ENCODE measurements at regions not wholly inside any gene's neighbourhood (a gene's known extent, or its start where the extent isn't known, plus 50 kb on each side); places are given as distances from the start of the nearest gene placed in this dataset.
"Not testable (repeated sequence)": the region's sequence is repeated elsewhere in the genome, so short reads cannot be mapped to it uniquely, and the experiment has no call there.

- not testable (repeated sequence) for H3K4me1 ChIP-seq (ENCODE audit: insufficient read depth, low read length); H3K79me2 ChIP-seq (ENCODE audit: insufficient read depth, low read length); H3K9ac ChIP-seq (ENCODE audit: low read depth, low read length); H2AFZ ChIP-seq (ENCODE audit: low read depth, low read length); H3K4me3 ChIP-seq (ENCODE audit: low read depth in 1 of 2, low read length in 2 of 2); H3K36me3 ChIP-seq (ENCODE audit: insufficient read depth, low read length); H3K9me3 ChIP-seq (ENCODE audit: insufficient read depth, low read length, severe bottlenecking); DNase-seq; H3K27me3 ChIP-seq (ENCODE audit: insufficient read depth, low read length, poor library complexity); H3K4me2 ChIP-seq (ENCODE audit: insufficient read depth, low read length); H3K27ac ChIP-seq (ENCODE audit: low read length); H4K20me1 ChIP-seq (ENCODE audit: insufficient read depth, low read length)
- ATAC-seq (ENCODE audit: insufficient read depth, low read depth), result peak; percentile 45; the same call in 2 of the 3 replicates
These were observed 102.8 kb downstream of the POTEB start for GRCh38 chr15:21774760-21775159.

GRCh38 chr15:21766524-21766923 is 111.0 kb downstream of the POTEB start:
- not testable (repeated sequence) for H3K27ac ChIP-seq (ENCODE audit: low read length); H4K20me1 ChIP-seq (ENCODE audit: insufficient read depth, low read length); DNase-seq; H2AFZ ChIP-seq (ENCODE audit: low read depth, low read length); H3K9ac ChIP-seq (ENCODE audit: low read depth, low read length); H3K36me3 ChIP-seq (ENCODE audit: insufficient read depth, low read length); H3K4me2 ChIP-seq (ENCODE audit: insufficient read depth, low read length); H3K79me2 ChIP-seq (ENCODE audit: insufficient read depth, low read length); H3K4me3 ChIP-seq (ENCODE audit: low read depth in 1 of 2, low read length in 2 of 2); H3K4me1 ChIP-seq (ENCODE audit: insufficient read depth, low read length); H3K27me3 ChIP-seq (ENCODE audit: insufficient read depth, low read length, poor library complexity); H3K9me3 ChIP-seq (ENCODE audit: insufficient read depth, low read length, severe bottlenecking); ATAC-seq (ENCODE audit: insufficient read depth, low read depth)

- not testable (repeated sequence) for H3K27ac ChIP-seq (ENCODE audit: low read length); DNase-seq; H2AFZ ChIP-seq (ENCODE audit: low read depth, low read length); H3K4me2 ChIP-seq (ENCODE audit: insufficient read depth, low read length); H3K9ac ChIP-seq (ENCODE audit: low read depth, low read length); H3K4me1 ChIP-seq (ENCODE audit: insufficient read depth, low read length); H3K36me3 ChIP-seq (ENCODE audit: insufficient read depth, low read length); H3K79me2 ChIP-seq (ENCODE audit: insufficient read depth, low read length); H4K20me1 ChIP-seq (ENCODE audit: insufficient read depth, low read length); ATAC-seq (ENCODE audit: insufficient read depth, low read depth); H3K27me3 ChIP-seq (ENCODE audit: insufficient read depth, low read length, poor library complexity); H3K9me3 ChIP-seq (ENCODE audit: insufficient read depth, low read length, severe bottlenecking); H3K4me3 ChIP-seq (ENCODE audit: low read depth in 1 of 2, low read length in 2 of 2)
These were observed 113.8 kb downstream of the POTEB start for GRCh38 chr15:21763756-21764155.

- H4K20me1 ChIP-seq (ENCODE audit: insufficient read depth, low read length); H3K27ac ChIP-seq (ENCODE audit: low read length); H3K9ac ChIP-seq (ENCODE audit: low read depth, low read length); H3K27me3 ChIP-seq (ENCODE audit: insufficient read depth, low read length, poor library complexity); H3K4me3 ChIP-seq (ENCODE audit: low read depth in 1 of 2, low read length in 2 of 2); H3K4me1 ChIP-seq (ENCODE audit: insufficient read depth, low read length); H3K4me2 ChIP-seq (ENCODE audit: insufficient read depth, low read length); DNase-seq; H3K36me3 ChIP-seq (ENCODE audit: insufficient read depth, low read length); H2AFZ ChIP-seq (ENCODE audit: low read depth, low read length); H3K9me3 ChIP-seq (ENCODE audit: insufficient read depth, low read length, severe bottlenecking); H3K79me2 ChIP-seq (ENCODE audit: insufficient read depth, low read length): not testable (repeated sequence)
- ATAC-seq (ENCODE audit: insufficient read depth, low read depth), result peak; percentile 96
These were observed 117.1 kb downstream of the POTEB start for GRCh38 chr15:21760250-21761023.

GRCh38 chr15:21759401-21760165 is 118.0 kb downstream of the POTEB start:
- not testable (repeated sequence) for H3K9ac ChIP-seq (ENCODE audit: low read depth, low read length); H3K4me2 ChIP-seq (ENCODE audit: insufficient read depth, low read length); DNase-seq; H3K27me3 ChIP-seq (ENCODE audit: insufficient read depth, low read length, poor library complexity); H3K4me1 ChIP-seq (ENCODE audit: insufficient read depth, low read length); H3K79me2 ChIP-seq (ENCODE audit: insufficient read depth, low read length); H3K27ac ChIP-seq (ENCODE audit: low read length); H4K20me1 ChIP-seq (ENCODE audit: insufficient read depth, low read length); H3K9me3 ChIP-seq (ENCODE audit: insufficient read depth, low read length, severe bottlenecking); H3K4me3 ChIP-seq (ENCODE audit: low read depth in 1 of 2, low read length in 2 of 2); H2AFZ ChIP-seq (ENCODE audit: low read depth, low read length); ATAC-seq (ENCODE audit: insufficient read depth, low read depth); H3K36me3 ChIP-seq (ENCODE audit: insufficient read depth, low read length)

- H3K4me2 ChIP-seq (ENCODE audit: insufficient read depth, low read length); H2AFZ ChIP-seq (ENCODE audit: low read depth, low read length); DNase-seq; H3K9ac ChIP-seq (ENCODE audit: low read depth, low read length); H3K4me1 ChIP-seq (ENCODE audit: insufficient read depth, low read length); H3K36me3 ChIP-seq (ENCODE audit: insufficient read depth, low read length); H3K79me2 ChIP-seq (ENCODE audit: insufficient read depth, low read length); H3K27ac ChIP-seq (ENCODE audit: low read length); H3K9me3 ChIP-seq (ENCODE audit: insufficient read depth, low read length, severe bottlenecking); H3K27me3 ChIP-seq (ENCODE audit: insufficient read depth, low read length, poor library complexity); H3K4me3 ChIP-seq (ENCODE audit: low read depth in 1 of 2, low read length in 2 of 2); H4K20me1 ChIP-seq (ENCODE audit: insufficient read depth, low read length): not testable (repeated sequence)
- peak; percentile 68 for ATAC-seq (ENCODE audit: insufficient read depth, low read depth)
These were observed 123.7 kb downstream of the POTEB start for GRCh38 chr15:21753838-21754237.

GRCh38 chr15:21752124-21752957 is 125.2 kb downstream of the POTEB start:
- not testable (repeated sequence) for H3K79me2 ChIP-seq (ENCODE audit: insufficient read depth, low read length); H3K4me3 ChIP-seq (ENCODE audit: low read depth in 1 of 2, low read length in 2 of 2); H3K9ac ChIP-seq (ENCODE audit: low read depth, low read length); H3K4me2 ChIP-seq (ENCODE audit: insufficient read depth, low read length); H3K4me1 ChIP-seq (ENCODE audit: insufficient read depth, low read length); H4K20me1 ChIP-seq (ENCODE audit: insufficient read depth, low read length); H3K36me3 ChIP-seq (ENCODE audit: insufficient read depth, low read length); H2AFZ ChIP-seq (ENCODE audit: low read depth, low read length); H3K27me3 ChIP-seq (ENCODE audit: insufficient read depth, low read length, poor library complexity); H3K9me3 ChIP-seq (ENCODE audit: insufficient read depth, low read length, severe bottlenecking); DNase-seq
- ATAC-seq (ENCODE audit: insufficient read depth, low read depth), result peak; percentile 89
- peak overlapping the region; percentile 63 for H3K27ac ChIP-seq (ENCODE audit: low read length)

GRCh38 chr15:21749173-21749572 is 128.4 kb downstream of the POTEB start:
- H4K20me1 ChIP-seq (ENCODE audit: insufficient read depth, low read length); H3K9ac ChIP-seq (ENCODE audit: low read depth, low read length); H3K4me3 ChIP-seq (ENCODE audit: low read depth in 1 of 2, low read length in 2 of 2); H3K9me3 ChIP-seq (ENCODE audit: insufficient read depth, low read length, severe bottlenecking); H3K4me2 ChIP-seq (ENCODE audit: insufficient read depth, low read length); DNase-seq; H3K79me2 ChIP-seq (ENCODE audit: insufficient read depth, low read length); ATAC-seq (ENCODE audit: insufficient read depth, low read depth); H3K4me1 ChIP-seq (ENCODE audit: insufficient read depth, low read length); H2AFZ ChIP-seq (ENCODE audit: low read depth, low read length); H3K27me3 ChIP-seq (ENCODE audit: insufficient read depth, low read length, poor library complexity); H3K27ac ChIP-seq (ENCODE audit: low read length); H3K36me3 ChIP-seq (ENCODE audit: insufficient read depth, low read length): not testable (repeated sequence)

Measured in DND-41 (cell line).